Fibroblast of pulmonary artery (primary cell): ENCODE measurements at regions not wholly inside any gene's neighbourhood (a gene's known extent, or its start where the extent isn't known, plus 50 kb on each side); places are given as distances from the start of the nearest gene placed in this dataset.

Experiments used
- DNase-seq: peaks from one replicate; pipeline ENCODE4 v3.0.0-alpha.2; 2010; ENCODE audit warnings: low read depth
- H3K4me3 ChIP-seq: replicated peaks from 2 replicates; pipeline ENCODE4 v1.5.1; 2011; ENCODE audit warnings: low read depth, mild to moderate bottlenecking, control low read depth, low read length, moderate library complexity
- TF ChIP-seq, protein P1 (sequence below): IDR thresholded peaks from 2 replicates; pipeline ENCODE4 v1.5.1; 2011; ENCODE audit warnings: mild to moderate bottlenecking, control low read depth, low read length, inconsistent platforms; ENCODE audit errors: missing control alignments

DNA sequence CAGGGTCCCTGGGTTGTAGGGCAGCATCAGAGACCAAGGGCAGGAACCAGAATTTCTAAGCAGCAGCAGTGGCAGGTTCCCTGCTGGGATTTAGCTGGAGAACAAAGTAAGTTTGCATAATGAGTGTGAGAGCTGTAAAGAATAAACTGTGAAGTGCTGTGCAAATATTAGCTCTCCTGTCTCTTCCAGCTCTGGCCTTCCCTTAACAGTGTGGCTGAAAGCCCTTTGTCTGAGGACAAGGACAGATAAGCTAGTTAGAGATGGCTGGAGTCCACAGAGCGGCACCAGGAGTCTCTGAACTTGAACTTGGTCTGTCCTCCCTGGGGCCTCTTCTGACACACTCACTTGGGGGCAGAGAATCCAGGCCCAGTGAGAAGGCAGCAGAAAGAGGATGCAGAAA lies 98.2 kb upstream of the WSCD1 start:
- TF ChIP-seq, protein P1, sequence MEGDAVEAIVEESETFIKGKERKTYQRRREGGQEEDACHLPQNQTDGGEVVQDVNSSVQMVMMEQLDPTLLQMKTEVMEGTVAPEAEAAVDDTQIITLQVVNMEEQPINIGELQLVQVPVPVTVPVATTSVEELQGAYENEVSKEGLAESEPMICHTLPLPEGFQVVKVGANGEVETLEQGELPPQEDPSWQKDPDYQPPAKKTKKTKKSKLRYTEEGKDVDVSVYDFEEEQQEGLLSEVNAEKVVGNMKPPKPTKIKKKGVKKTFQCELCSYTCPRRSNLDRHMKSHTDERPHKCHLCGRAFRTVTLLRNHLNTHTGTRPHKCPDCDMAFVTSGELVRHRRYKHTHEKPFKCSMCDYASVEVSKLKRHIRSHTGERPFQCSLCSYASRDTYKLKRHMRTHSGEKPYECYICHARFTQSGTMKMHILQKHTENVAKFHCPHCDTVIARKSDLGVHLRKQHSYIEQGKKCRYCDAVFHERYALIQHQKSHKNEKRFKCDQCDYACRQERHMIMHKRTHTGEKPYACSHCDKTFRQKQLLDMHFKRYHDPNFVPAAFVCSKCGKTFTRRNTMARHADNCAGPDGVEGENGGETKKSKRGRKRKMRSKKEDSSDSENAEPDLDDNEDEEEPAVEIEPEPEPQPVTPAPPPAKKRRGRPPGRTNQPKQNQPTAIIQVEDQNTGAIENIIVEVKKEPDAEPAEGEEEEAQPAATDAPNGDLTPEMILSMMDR = no peak
- DNase-seq = no peak
- H3K4me3 ChIP-seq = no peak overlapping the region

DNA sequence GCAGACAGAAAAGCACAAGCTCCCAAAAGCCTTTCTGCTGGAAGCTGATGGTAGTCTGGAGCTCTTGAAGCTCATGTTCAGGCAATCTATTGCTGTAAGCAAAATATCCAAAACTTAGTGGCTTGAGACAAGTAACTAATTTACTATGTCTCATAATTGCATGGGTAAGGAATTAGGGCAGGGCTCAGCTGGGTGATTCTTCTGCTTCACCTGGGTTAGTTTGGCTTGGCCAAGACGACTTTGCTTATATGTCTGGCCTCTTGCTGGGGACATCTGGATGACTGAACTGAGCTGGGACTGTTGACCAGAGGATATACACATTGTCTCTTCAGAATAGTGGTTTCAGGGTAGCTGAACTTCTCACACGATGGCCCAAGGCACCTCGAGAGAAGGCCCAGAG lies 96.8 kb upstream of the WSCD1 start:
- no peak overlapping the region for H3K4me3 ChIP-seq
- no peak for DNase-seq
- TF ChIP-seq, protein P1 = no peak

DNA sequence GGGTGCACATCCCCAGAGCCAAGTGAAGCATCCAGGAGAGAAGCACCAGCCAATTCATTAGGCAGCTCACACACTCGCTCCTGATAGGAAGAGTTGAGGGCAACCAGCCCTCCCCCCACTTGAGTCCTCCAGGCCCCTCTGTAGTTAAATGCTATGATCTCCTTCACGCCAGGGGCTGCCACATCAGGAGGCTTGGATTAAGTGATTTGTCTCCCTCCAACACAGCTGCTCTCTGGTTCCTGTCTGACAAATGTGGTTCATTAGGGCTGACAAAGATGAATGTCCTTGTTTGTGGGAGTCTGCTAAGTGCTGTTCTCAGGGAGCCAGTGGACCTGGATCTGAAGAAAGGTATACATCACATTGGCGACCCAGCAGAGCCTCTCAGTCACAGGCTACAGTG lies 94.5 kb upstream of the WSCD1 start:
- no peak overlapping the region for H3K4me3 ChIP-seq
- no peak for DNase-seq
- TF ChIP-seq, protein P1 = no peak

DNA sequence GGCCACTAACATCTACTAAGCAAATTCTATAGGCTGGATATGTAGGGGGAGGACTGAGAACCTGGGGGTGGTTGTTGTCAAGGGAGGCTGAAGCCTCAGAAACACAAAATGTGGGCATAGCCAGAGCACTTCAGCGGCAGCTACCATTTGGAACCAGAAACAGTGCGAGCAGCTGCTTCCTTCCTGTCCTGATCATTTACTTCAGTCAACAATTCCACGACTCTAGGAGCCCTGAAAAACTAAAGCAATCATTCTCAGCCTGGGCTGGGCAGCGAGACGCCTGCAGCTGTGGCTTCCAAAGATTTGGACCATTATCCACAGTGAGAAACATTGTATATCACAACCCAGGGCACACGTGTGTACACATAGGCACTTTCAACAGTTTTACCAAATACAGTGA lies 93.9 kb upstream of the WSCD1 start:
- no peak overlapping the region for H3K4me3 ChIP-seq
- TF ChIP-seq, protein P1 = no peak

DNA sequence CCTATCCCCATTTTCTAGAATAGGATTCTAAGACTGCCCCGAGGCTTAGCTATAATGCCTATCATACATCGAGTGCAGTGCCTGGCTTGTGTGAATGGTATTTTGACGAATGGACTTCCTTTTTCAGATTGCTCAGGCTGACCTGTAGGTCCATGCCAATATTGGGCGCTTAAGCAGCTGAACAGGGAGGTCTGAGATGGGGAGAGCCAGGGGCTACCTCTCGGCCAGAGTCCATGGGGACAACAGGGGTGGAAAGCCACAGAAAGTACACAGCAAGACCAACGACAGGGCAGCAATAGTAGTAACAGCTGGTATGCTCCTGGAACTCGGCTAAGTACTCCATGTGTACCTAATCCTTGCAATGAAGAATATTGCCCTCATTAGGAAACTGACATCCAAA lies 91.7 kb upstream of the WSCD1 start:
- no peak overlapping the region for H3K4me3 ChIP-seq
- TF ChIP-seq, protein P1 = no peak
- no peak for DNase-seq

More for the DNA sequence above, 93.9 kb upstream of the WSCD1 start:
- DNase-seq = no peak

DNA sequence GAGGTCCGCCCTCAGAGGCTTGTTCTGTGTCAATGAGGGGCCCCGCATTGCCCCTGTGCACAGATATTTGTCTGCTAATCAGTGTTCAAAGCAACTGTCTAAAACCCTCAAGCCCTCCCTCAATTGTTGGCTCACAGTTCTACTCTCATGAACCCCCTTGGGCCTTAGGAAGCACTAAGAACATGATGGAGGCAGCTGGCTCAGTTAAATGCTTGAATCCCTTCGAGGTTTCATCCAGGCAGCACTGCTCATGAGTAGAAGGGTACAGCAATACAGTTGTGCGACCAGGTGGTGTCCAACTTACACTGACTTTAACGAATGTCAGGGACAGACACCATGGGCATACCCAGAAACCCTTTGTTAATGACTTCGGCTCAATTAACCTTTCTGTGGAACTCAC lies 89.2 kb upstream of the WSCD1 start:
- TF ChIP-seq, protein P1 = no peak
- DNase-seq = no peak
- H3K4me3 ChIP-seq = no peak overlapping the region

DNA sequence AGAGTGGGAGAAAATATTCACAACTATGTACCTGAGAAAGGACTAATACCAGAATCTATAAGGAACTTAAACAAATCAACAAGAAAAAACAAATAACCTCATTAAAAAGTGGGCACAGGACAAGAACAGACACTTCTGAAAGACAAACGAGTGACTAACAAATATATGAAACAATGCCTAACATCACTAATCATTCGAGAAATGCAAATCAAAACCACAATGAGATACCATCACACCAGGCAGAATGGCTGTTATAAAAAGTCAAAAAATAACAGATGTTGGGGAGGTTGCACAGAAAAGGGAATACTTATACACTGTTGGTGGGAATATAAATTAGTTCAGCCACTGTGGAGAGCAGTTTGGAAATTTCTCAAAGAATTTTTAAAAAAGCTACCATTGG lies 83.5 kb upstream of the WSCD1 start:
- TF ChIP-seq, protein P1 = no peak
- no peak for DNase-seq
- H3K4me3 ChIP-seq = no peak overlapping the region
